ENCODE measurements at regions not wholly inside any gene's neighbourhood (a gene's known extent, or its start where the extent isn't known, plus 50 kb on each side); places are given as distances from the start of the nearest gene placed in this dataset.

- TF ChIP-seq CTCF (IDR thresholded peaks at IDR 0.05; ENCODE audit: extremely low read depth in 1 of 2, insufficient read depth in 1 of 2, low read depth in 1 of 2, low read length in 2 of 2), result no peak
- no peak for TF ChIP-seq MAX (IDR thresholded peaks at IDR 0.05; ENCODE audit: insufficient read depth, insufficient read length)
- TF ChIP-seq POLR2A (IDR thresholded peaks at IDR 0.05; ENCODE audit: low read depth, low read length), result no peak
- TF ChIP-seq MYC (IDR thresholded peaks at IDR 0.05; ENCODE audit: low read depth, low read length), result no peak
- TF ChIP-seq EZH2 (IDR thresholded peaks at IDR 0.05; ENCODE audit: borderline replicate concordance, low read depth, low read length, severe bottlenecking), result no peak
- TF ChIP-seq POLR2AphosphoS5 (IDR thresholded peaks at IDR 0.05; ENCODE audit: insufficient read depth, low read depth, low read length), result no peak
- TF ChIP-seq JUN (IDR thresholded peaks at IDR 0.05; ENCODE audit: borderline replicate concordance, insufficient read depth, insufficient read length, low read depth), result no peak
Observed at GRCh38 chr1:163777205-163777604, 455.5 kb downstream of the NUF2 start.
